Psoas muscle (tissue), 7 donors: ENCODE measurements at regions not wholly inside any gene's neighbourhood (a gene's known extent, or its start where the extent isn't known, plus 50 kb on each side); places are given as distances from the start of the nearest gene placed in this dataset.

Source experiments
- ATAC-seq, 4 donors: fragments of 200-7000 bp; cut with Tn5 transposase; one replicate each; pipeline ENCODE4 v1.9.1; 2020; ENCODE audit warnings: moderate library complexity in 3 of 4, mild to moderate bottlenecking in 2 of 4
- DNase-seq, 2 donors: peaks; one replicate each; pipeline ENCODE4 v3.0.0-alpha.2; 2020
- H3K27ac ChIP-seq: fragments of 200-600 bp; one replicate; pipeline ENCODE4 v1.8.0; 2022
- H3K27me3 ChIP-seq, 3 donors: fragments of 200-600 bp in 1 of 3; one replicate each; pipeline versions ENCODE4 v1.6.1 to v1.8.0; 2013 to 2022; ENCODE audit warnings: low read length in 2 of 3, mild to moderate bottlenecking in 2 of 3, moderate library complexity in 1 of 3; ENCODE audit not compliant: insufficient read depth in 3 of 3
- H3K36me3 ChIP-seq, 2 donors: fragments of 200-600 bp in 1 of 2; one replicate each; pipeline versions ENCODE4 v1.6.1 to v1.8.0; 2013 to 2022; ENCODE audit warnings: low read depth in 1 of 2, mild to moderate bottlenecking in 1 of 2, moderate library complexity in 1 of 2; ENCODE audit not compliant: insufficient read depth in 1 of 2
- H3K4me1 ChIP-seq: fragments of 200-600 bp; one replicate; pipeline ENCODE4 v1.8.0; 2022
- H3K4me3 ChIP-seq: fragments of 200-600 bp; one replicate; pipeline ENCODE4 v1.8.0; 2022; ENCODE audit warnings: mild to moderate bottlenecking
- H3K9me3 ChIP-seq: fragments of 200-600 bp; one replicate; pipeline ENCODE4 v1.8.0; 2022
- CTCF ChIP-seq: fragments of 200-600 bp; IDR thresholded peaks from one replicate; pipeline ENCODE4 v1.8.0; 2022; ENCODE audit warnings: antibody characterized with exemption
- WGBS, 3 donors: extraction: QIAGEN DNeasy Blood & Tissue Kit; methylation state at CpG; one replicate each; pipeline versions ENCODE4 v1.1.6 to v1.1.7; 2013; 5-methylcytosine and 5-hydroxymethylcytosine counted together
- intact Hi-C, 2 donors: fragments of 100-400 bp; cut with DNase I; formaldehyde crosslinking; loops; one replicate each; pipeline versions ENCODE4 v1.11.0 to v1.14.2; 2022
- donor health status: healthy with polysubstance abuse.
- donor health status: DM: no; HTN: no; CAD: no; lungs with moderate emphysema.
- donor health status: Bipolar disorder and iron deficiency.
- donor health status: healthy.
- donor health status: DM: yes; HTN: yes; CAD: no.
- donor health status: DM: no; HTN: no; CAD: no.
- donor health status: DM: yes; HTN: yes; CAD: no.

GRCh38 chr10:28869606-28870201 lies 192.4 kb downstream of the BAMBI start:
- H3K36me3 ChIP-seq = no peaks in the 10 kb centered on the region
- no peak for TF ChIP-seq CTCF
- H3K4me3 ChIP-seq = no peak overlapping the region
- DNase-seq (no peak), ATAC-seq (no peak)
- H3K27ac ChIP-seq = no peak overlapping the region
- no peaks in the 10 kb centered on the region for H3K4me1 ChIP-seq
- intact Hi-C loops = no loop called here
- 69 to 74% (median 73%) methylated on average over 5 of the region's 5 CpGs for WGBS, 3 donors
- no peaks in the 10 kb centered on the region for H3K9me3 ChIP-seq
- no peaks in the 10 kb centered on the region for H3K27me3 ChIP-seq

GRCh38 chr10:28871665-28872064 lies 194.3 kb downstream of the BAMBI start:
- ATAC-seq (no peak), DNase-seq (no peak)
- Histone ChIP-seq H3K36me3 (no peaks in the 10 kb centered on the region), H3K9me3 (no peaks in the 10 kb centered on the region), H3K27ac (no peak overlapping the region), H3K4me1 (no peaks in the 10 kb centered on the region), H3K27me3 (no peaks in the 10 kb centered on the region), H3K4me3 (no peak overlapping the region)
- 73 to 75% (median 74%) methylated on average over 4 of the region's 4 CpGs for WGBS, 3 donors
- TF ChIP-seq CTCF = no peak
- intact Hi-C loops = no loop called here

- ATAC-seq = no peak
- Histone ChIP-seq H3K4me1 (no peaks in the 10 kb centered on the region), H3K4me3 (no peak overlapping the region), H3K9me3 (no peaks in the 10 kb centered on the region), H3K36me3 (no peaks in the 10 kb centered on the region), H3K27me3 (no peaks in the 10 kb centered on the region), H3K27ac (no peak overlapping the region)
- no peak for DNase-seq
- TF ChIP-seq CTCF = no peak
- 72 to 79% (median 75%) methylated on average over 5 of the region's 5 CpGs for WGBS, 3 donors
- intact Hi-C loops = no loop called here
These were observed 195.4 kb downstream of the BAMBI start for GRCh38 chr10:28872587-28873165.

- DNase-seq (no peak), ATAC-seq (no peak)
- Histone ChIP-seq H3K27me3 (no peaks in the 10 kb centered on the region), H3K9me3 (no peaks in the 10 kb centered on the region), H3K27ac (no peak overlapping the region), H3K4me3 (no peak overlapping the region), H3K36me3 (no peaks in the 10 kb centered on the region), H3K4me1 (no peaks in the 10 kb centered on the region)
- WGBS, 3 donors = 76 to 89% (median 81%) methylated on average over 4 of the region's 4 CpGs
- intact Hi-C loops = no loop called here
- TF ChIP-seq CTCF = no peak
These were observed 196.2 kb downstream of the BAMBI start for GRCh38 chr10:28873540-28873939.

GRCh38 chr10:28874210-28874609 lies 196.9 kb downstream of the BAMBI start:
- TF ChIP-seq CTCF = no peak
- WGBS, 3 donors = 90 to 100% (median 100%) methylated on average over 1 of the region's 1 CpG
- intact Hi-C loops = no loop called here

More at GRCh38 chr10:28874210-28874609, 196.9 kb downstream of the BAMBI start:
- no peak for DNase-seq
- no peak overlapping the region for H3K27ac ChIP-seq
- H3K27me3 ChIP-seq = no peaks in the 10 kb centered on the region
- H3K4me1 ChIP-seq = no peaks in the 10 kb centered on the region
- no peaks in the 10 kb centered on the region for H3K36me3 ChIP-seq
- H3K4me3 ChIP-seq = no peak overlapping the region
- no peaks in the 10 kb centered on the region for H3K9me3 ChIP-seq
- no peak for ATAC-seq
